GM23338 (cell line): ENCODE measurements at regions not wholly inside any gene's neighbourhood (a gene's known extent, or its start where the extent isn't known, plus 50 kb on each side); places are given as distances from the start of the nearest gene placed in this dataset.

Experiments
- ATAC-seq: fragments of 200-7000 bp; cut with Tn5 transposase; 3 replicates; pipeline ENCODE4 v1.9.1; 2020
- DNase-seq: peaks from one replicate; pipeline ENCODE4 v3.0.0-alpha.2; 2015; ENCODE audit warnings: low spot score
- H2AFZ ChIP-seq: fragments of 200-600 bp; sonication (generic); 2 replicates; pipeline ENCODE4 v1.8.0; 2016; ENCODE audit warnings: antibody characterized with exemption, mild to moderate bottlenecking, moderate library complexity
- H3F3A ChIP-seq: fragments of 200-600 bp; sonication (generic); replicated peaks from 2 replicates; pipeline ENCODE4 v1.8.0; 2017; ENCODE audit warnings: antibody characterized with exemption, mixed run types, low read depth
- H3K27ac ChIP-seq: fragments of 200-600 bp; sonication (generic); 2 replicates; pipeline ENCODE4 v1.6.1; 2016; ENCODE audit warnings: low read depth
- H3K27me3 ChIP-seq: fragments of 200-600 bp; sonication (generic); 2 replicates; pipeline ENCODE4 v1.8.0; 2016; ENCODE audit warnings: mild to moderate bottlenecking, mixed run types, moderate library complexity; ENCODE audit not compliant: insufficient read depth
- H3K36me3 ChIP-seq: fragments of 200-600 bp; sonication (generic); 2 replicates; pipeline ENCODE4 v1.8.0; 2016; ENCODE audit warnings: mild to moderate bottlenecking; ENCODE audit not compliant: insufficient read depth
- H3K4me1 ChIP-seq: fragments of 200-600 bp; sonication (generic); 2 replicates; pipeline ENCODE4 v1.8.0; 2016; ENCODE audit warnings: mild to moderate bottlenecking, moderate library complexity; ENCODE audit not compliant: insufficient read depth
- H3K4me2 ChIP-seq: fragments of 200-600 bp; sonication (generic); 2 replicates; pipeline ENCODE4 v1.7.1; 2017; ENCODE audit warnings: mixed run types
- H3K4me3 ChIP-seq: fragments of 200-600 bp; sonication (generic); 2 replicates; pipeline ENCODE4 v1.6.1; 2016; ENCODE audit warnings: mixed run types
- H3K79me2 ChIP-seq: fragments of 200-600 bp; sonication (generic); replicated peaks from 2 replicates; pipeline ENCODE4 v1.8.0; 2017; ENCODE audit warnings: mild to moderate bottlenecking; ENCODE audit not compliant: insufficient read depth
- H3K9me2 ChIP-seq: fragments of 200-600 bp; sonication (generic); 2 replicates; pipeline ENCODE4 v1.8.0; 2017; ENCODE audit not compliant: insufficient read depth
- H4K20me1 ChIP-seq: fragments of 200-600 bp; sonication (generic); replicated peaks from 2 replicates; pipeline ENCODE4 v1.8.0; 2017; ENCODE audit warnings: mild to moderate bottlenecking; ENCODE audit not compliant: insufficient read depth
- H3K27ac Mint-ChIP-seq: 2 replicates; pipeline ENCODE4 v1.8.0; 2020; ENCODE audit warnings: inconsistent platforms, mild to moderate bottlenecking, moderate library complexity, mixed read lengths
- H3K27me3 Mint-ChIP-seq: 3 replicates; pipeline ENCODE4 v1.8.0; 2022; ENCODE audit warnings: low read depth, mild to moderate bottlenecking, moderate library complexity, mixed read lengths, inconsistent platforms; ENCODE audit not compliant: insufficient read depth, poor library complexity
- H3K36me3 Mint-ChIP-seq: 3 replicates; pipeline ENCODE4 v1.8.0; 2021; ENCODE audit warnings: low read depth, mild to moderate bottlenecking, inconsistent platforms, moderate library complexity, mixed read lengths
- H3K4me1 Mint-ChIP-seq: 3 replicates; pipeline ENCODE4 v1.8.0; 2020; ENCODE audit warnings: mild to moderate bottlenecking, inconsistent platforms, mixed read lengths
- H3K4me3 Mint-ChIP-seq: 3 replicates; pipeline ENCODE4 v1.8.0; 2021; ENCODE audit warnings: moderate library complexity, mild to moderate bottlenecking, inconsistent platforms, mixed read lengths
- H3K9me3 Mint-ChIP-seq: 3 replicates; pipeline ENCODE4 v1.8.0; 2020; ENCODE audit warnings: moderate library complexity, mild to moderate bottlenecking, inconsistent platforms, mixed read lengths
- CREB1 ChIP-seq: fragments of 250-450 bp; sonication (Bioruptor Pico); IDR thresholded peaks from 2 replicates; pipeline ENCODE4 v1.5.0; 2020; ENCODE audit warnings: low read depth, mild to moderate bottlenecking, moderate library complexity
- EZH2 ChIP-seq: fragments of 200-600 bp; sonication (generic); IDR thresholded peaks from one replicate; pipeline ENCODE4 v1.8.0; 2017; ENCODE audit warnings: antibody characterized with exemption, mild to moderate bottlenecking, low read depth; ENCODE audit not compliant: unreplicated experiment
- EZH2phosphoT487 ChIP-seq: fragments of 200-600 bp; sonication (generic); IDR thresholded peaks from one replicate; pipeline ENCODE4 v1.8.1; 2018; ENCODE audit warnings: antibody characterized with exemption; ENCODE audit not compliant: unreplicated experiment
- JUNB ChIP-seq: IDR thresholded peaks from one replicate; pipeline ENCODE4 v1.6.1; 2016; ENCODE audit warnings: antibody characterized with exemption; ENCODE audit not compliant: unreplicated experiment
- NANOG ChIP-seq: IDR thresholded peaks from 2 replicates; pipeline ENCODE4 v1.6.1; 2016; ENCODE audit warnings: antibody characterized with exemption, borderline replicate concordance
- POLR2AphosphoS5 ChIP-seq: IDR thresholded peaks from 2 replicates; pipeline ENCODE4 v1.6.1; 2016; ENCODE audit warnings: antibody characterized with exemption, low read depth
- STAT1 ChIP-seq: IDR thresholded peaks from one replicate; pipeline ENCODE4 v1.6.1; 2016; ENCODE audit warnings: antibody characterized with exemption; ENCODE audit not compliant: unreplicated experiment
- ZNF114 ChIP-seq: fragments of 250-450 bp; sonication (Bioruptor Pico); IDR thresholded peaks from 2 replicates; pipeline ENCODE4 v1.5.0; 2020; ENCODE audit warnings: mild to moderate bottlenecking, moderate library complexity
- ZNF331 ChIP-seq: fragments of 250-450 bp; sonication (Bioruptor Pico); IDR thresholded peaks from 2 replicates; pipeline ENCODE4 v1.5.0; 2020; ENCODE audit warnings: low read depth, mild to moderate bottlenecking, moderate library complexity
- ZNF462 ChIP-seq: fragments of 250-450 bp; sonication (Bioruptor Pico); IDR thresholded peaks from 2 replicates; pipeline ENCODE4 v1.5.0; 2020; ENCODE audit warnings: mild to moderate bottlenecking, moderate library complexity
- TF ChIP-seq, protein P1 (sequence below), 2 experiments: fragments of 200-600 bp in 1 of 2; sonication (generic) in 1 of 2; conservative IDR thresholded peaks; 2 replicates each; pipeline versions ENCODE4 v1.5.1 to v1.6.1; 2016 to 2017; ENCODE audit warnings: antibody characterized with exemption in 2 of 2, low read depth in 2 of 2, mild to moderate bottlenecking in 2 of 2, moderate library complexity in 1 of 2
- TF ChIP-seq, protein P2 (sequence below): IDR thresholded peaks from one replicate; pipeline ENCODE4 v1.6.1; 2018; ENCODE audit warnings: antibody characterized with exemption; ENCODE audit not compliant: unreplicated experiment
- TF ChIP-seq, protein P3 (sequence below): IDR thresholded peaks from 2 replicates; pipeline ENCODE4 v1.6.1; 2016; ENCODE audit warnings: antibody characterized with exemption

GRCh38 chr6:8644306-8644705, 209.0 kb upstream of the SLC35B3 start:
- no peaks in the 10 kb centered on the region for H3K4me1 ChIP-seq
- H3K36me3 ChIP-seq = no peaks in the 10 kb centered on the region
- Mint-ChIP-seq H3K4me1 (no peaks in the 10 kb centered on the region; the same call in 2 of the 3 replicates), H3K4me3 (no peak overlapping the region), H3K27me3 (no peaks in the 10 kb centered on the region), H3K9me3 (peaks cover 15% of the 10 kb centered on the region; the same call in 2 of the 3 replicates), H3K27ac (no peak overlapping the region), H3K36me3 (no peaks in the 10 kb centered on the region)
- DNase-seq = no peak
- no peaks in the 10 kb centered on the region for H4K20me1 ChIP-seq
- no peaks in the 10 kb centered on the region for H3K9me2 ChIP-seq
- no peak overlapping the region for H2AFZ ChIP-seq
- H3K27me3 ChIP-seq = no peaks in the 10 kb centered on the region
- H3K27ac ChIP-seq = no peak overlapping the region
- no peaks in the 10 kb centered on the region for H3K79me2 ChIP-seq
- H3K4me2 ChIP-seq = no peak overlapping the region
- no peak overlapping the region for H3K4me3 ChIP-seq
- TF ChIP-seq JUNB = no peak
- TF ChIP-seq STAT1 = no peak
- no peak for TF ChIP-seq ZNF331 (CRISPR knock-in tag)
- TF ChIP-seq EZH2phosphoT487 = no peak
- TF ChIP-seq ZNF114 (CRISPR knock-in tag) = no peak
- no peak for TF ChIP-seq ZNF462 (CRISPR knock-in tag)
- no peak for TF ChIP-seq POLR2AphosphoS5
- TF ChIP-seq, protein P1, sequence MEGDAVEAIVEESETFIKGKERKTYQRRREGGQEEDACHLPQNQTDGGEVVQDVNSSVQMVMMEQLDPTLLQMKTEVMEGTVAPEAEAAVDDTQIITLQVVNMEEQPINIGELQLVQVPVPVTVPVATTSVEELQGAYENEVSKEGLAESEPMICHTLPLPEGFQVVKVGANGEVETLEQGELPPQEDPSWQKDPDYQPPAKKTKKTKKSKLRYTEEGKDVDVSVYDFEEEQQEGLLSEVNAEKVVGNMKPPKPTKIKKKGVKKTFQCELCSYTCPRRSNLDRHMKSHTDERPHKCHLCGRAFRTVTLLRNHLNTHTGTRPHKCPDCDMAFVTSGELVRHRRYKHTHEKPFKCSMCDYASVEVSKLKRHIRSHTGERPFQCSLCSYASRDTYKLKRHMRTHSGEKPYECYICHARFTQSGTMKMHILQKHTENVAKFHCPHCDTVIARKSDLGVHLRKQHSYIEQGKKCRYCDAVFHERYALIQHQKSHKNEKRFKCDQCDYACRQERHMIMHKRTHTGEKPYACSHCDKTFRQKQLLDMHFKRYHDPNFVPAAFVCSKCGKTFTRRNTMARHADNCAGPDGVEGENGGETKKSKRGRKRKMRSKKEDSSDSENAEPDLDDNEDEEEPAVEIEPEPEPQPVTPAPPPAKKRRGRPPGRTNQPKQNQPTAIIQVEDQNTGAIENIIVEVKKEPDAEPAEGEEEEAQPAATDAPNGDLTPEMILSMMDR (conservative IDR thresholded peaks at IDR 0.05; ENCODE audit: low read depth in 2 of 2) = no peak
- TF ChIP-seq EZH2 = no peak
- TF ChIP-seq CREB1 (CRISPR knock-in tag) = no peak
- TF ChIP-seq, protein P2, sequence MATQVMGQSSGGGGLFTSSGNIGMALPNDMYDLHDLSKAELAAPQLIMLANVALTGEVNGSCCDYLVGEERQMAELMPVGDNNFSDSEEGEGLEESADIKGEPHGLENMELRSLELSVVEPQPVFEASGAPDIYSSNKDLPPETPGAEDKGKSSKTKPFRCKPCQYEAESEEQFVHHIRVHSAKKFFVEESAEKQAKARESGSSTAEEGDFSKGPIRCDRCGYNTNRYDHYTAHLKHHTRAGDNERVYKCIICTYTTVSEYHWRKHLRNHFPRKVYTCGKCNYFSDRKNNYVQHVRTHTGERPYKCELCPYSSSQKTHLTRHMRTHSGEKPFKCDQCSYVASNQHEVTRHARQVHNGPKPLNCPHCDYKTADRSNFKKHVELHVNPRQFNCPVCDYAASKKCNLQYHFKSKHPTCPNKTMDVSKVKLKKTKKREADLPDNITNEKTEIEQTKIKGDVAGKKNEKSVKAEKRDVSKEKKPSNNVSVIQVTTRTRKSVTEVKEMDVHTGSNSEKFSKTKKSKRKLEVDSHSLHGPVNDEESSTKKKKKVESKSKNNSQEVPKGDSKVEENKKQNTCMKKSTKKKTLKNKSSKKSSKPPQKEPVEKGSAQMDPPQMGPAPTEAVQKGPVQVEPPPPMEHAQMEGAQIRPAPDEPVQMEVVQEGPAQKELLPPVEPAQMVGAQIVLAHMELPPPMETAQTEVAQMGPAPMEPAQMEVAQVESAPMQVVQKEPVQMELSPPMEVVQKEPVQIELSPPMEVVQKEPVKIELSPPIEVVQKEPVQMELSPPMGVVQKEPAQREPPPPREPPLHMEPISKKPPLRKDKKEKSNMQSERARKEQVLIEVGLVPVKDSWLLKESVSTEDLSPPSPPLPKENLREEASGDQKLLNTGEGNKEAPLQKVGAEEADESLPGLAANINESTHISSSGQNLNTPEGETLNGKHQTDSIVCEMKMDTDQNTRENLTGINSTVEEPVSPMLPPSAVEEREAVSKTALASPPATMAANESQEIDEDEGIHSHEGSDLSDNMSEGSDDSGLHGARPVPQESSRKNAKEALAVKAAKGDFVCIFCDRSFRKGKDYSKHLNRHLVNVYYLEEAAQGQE = no peak
- TF ChIP-seq, protein P3, sequence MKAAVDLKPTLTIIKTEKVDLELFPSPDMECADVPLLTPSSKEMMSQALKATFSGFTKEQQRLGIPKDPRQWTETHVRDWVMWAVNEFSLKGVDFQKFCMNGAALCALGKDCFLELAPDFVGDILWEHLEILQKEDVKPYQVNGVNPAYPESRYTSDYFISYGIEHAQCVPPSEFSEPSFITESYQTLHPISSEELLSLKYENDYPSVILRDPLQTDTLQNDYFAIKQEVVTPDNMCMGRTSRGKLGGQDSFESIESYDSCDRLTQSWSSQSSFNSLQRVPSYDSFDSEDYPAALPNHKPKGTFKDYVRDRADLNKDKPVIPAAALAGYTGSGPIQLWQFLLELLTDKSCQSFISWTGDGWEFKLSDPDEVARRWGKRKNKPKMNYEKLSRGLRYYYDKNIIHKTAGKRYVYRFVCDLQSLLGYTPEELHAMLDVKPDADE = no peak
- no peak for TF ChIP-seq NANOG
- ATAC-seq = no peak
- no peaks in the 10 kb centered on the region for H3F3A ChIP-seq
